HEK293 (cell line): ENCODE measurements at regions not wholly inside any gene's neighbourhood (a gene's known extent, or its start where the extent isn't known, plus 50 kb on each side); places are given as distances from the start of the nearest gene placed in this dataset.

ENCODE experiments used
- MEIS1 ChIP-seq: sonication (generic); formaldehyde crosslinking; IDR thresholded peaks from 2 replicates; pipeline ENCODE4 v1.8.1; 2022; ENCODE audit warnings: missing genetic modification reagents, mild to moderate bottlenecking, borderline replicate concordance
- SP3 ChIP-seq: fragments of 450-650 bp; formaldehyde crosslinking; IDR thresholded peaks from 2 replicates; pipeline ENCODE4 v1.5.1; 2016; ENCODE audit warnings: missing biosample characterization, missing genetic modification characterization
- ZBTB17 ChIP-seq: fragments of 450-650 bp; formaldehyde crosslinking; IDR thresholded peaks from 2 replicates; pipeline ENCODE4 v1.5.1; 2016; ENCODE audit warnings: missing biosample characterization, missing genetic modification characterization
- ZFP3 ChIP-seq: fragments of 450-650 bp; formaldehyde crosslinking; IDR thresholded peaks from 2 replicates; pipeline ENCODE4 v1.5.1; 2016; ENCODE audit warnings: low read depth, missing biosample characterization, missing genetic modification characterization
- ZNF138 ChIP-seq: fragments of 450-650 bp; formaldehyde crosslinking; IDR thresholded peaks from 2 replicates; pipeline ENCODE4 v1.5.1; 2016; ENCODE audit warnings: missing biosample characterization, missing genetic modification characterization, borderline replicate concordance
- ZNF510 ChIP-seq: fragments of 450-650 bp; formaldehyde crosslinking; IDR thresholded peaks from 2 replicates; pipeline ENCODE4 v1.5.1; 2018; ENCODE audit warnings: mild to moderate bottlenecking, missing genetic modification characterization, missing biosample characterization; ENCODE audit not compliant: insufficient replicate concordance
- ZNF660 ChIP-seq: fragments of 450-650 bp; IDR thresholded peaks from 2 replicates; pipeline ENCODE4 v1.5.1; 2018; ENCODE audit warnings: missing biosample characterization, mild to moderate bottlenecking, missing genetic modification characterization
- ZNF777 ChIP-seq: fragments of 450-650 bp; formaldehyde crosslinking; IDR thresholded peaks from 2 replicates; pipeline ENCODE4 v1.5.1; 2017; ENCODE audit warnings: missing biosample characterization, missing genetic modification characterization, borderline replicate concordance
- ZNF792 ChIP-seq: fragments of 450-650 bp; formaldehyde crosslinking; IDR thresholded peaks from 2 replicates; pipeline ENCODE4 v1.5.1; 2016; ENCODE audit warnings: missing biosample characterization, missing genetic modification characterization
- TF ChIP-seq, protein P1 (sequence below): fragments of 450-650 bp; formaldehyde crosslinking; IDR thresholded peaks from 2 replicates; pipeline ENCODE4 v1.5.1; 2016; ENCODE audit warnings: missing biosample characterization, missing genetic modification characterization

GRCh38 chr18:2002151-2002550 is 569.2 kb downstream of the METTL4 start:
- TF ChIP-seq ZNF792 (tag by site-specific recombination) (no peak), SP3 (tag by site-specific recombination) (no peak), ZFP3 (tag by site-specific recombination) (no peak), ZNF660 (tag by site-specific recombination) (no peak), ZBTB17 (no peak), ZNF777 (no peak), ZNF510 (tag by site-specific recombination) (no peak), MEIS1 (CRISPR knock-in tag) (no peak), ZNF138 (tag by site-specific recombination) (no peak)
- TF ChIP-seq, protein P1, sequence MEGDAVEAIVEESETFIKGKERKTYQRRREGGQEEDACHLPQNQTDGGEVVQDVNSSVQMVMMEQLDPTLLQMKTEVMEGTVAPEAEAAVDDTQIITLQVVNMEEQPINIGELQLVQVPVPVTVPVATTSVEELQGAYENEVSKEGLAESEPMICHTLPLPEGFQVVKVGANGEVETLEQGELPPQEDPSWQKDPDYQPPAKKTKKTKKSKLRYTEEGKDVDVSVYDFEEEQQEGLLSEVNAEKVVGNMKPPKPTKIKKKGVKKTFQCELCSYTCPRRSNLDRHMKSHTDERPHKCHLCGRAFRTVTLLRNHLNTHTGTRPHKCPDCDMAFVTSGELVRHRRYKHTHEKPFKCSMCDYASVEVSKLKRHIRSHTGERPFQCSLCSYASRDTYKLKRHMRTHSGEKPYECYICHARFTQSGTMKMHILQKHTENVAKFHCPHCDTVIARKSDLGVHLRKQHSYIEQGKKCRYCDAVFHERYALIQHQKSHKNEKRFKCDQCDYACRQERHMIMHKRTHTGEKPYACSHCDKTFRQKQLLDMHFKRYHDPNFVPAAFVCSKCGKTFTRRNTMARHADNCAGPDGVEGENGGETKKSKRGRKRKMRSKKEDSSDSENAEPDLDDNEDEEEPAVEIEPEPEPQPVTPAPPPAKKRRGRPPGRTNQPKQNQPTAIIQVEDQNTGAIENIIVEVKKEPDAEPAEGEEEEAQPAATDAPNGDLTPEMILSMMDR = no peak
